Head of caudate nucleus (tissue), 42 donors: ENCODE measurements at regions not wholly inside any gene's neighbourhood (a gene's known extent, or its start where the extent isn't known, plus 50 kb on each side); places are given as distances from the start of the nearest gene placed in this dataset.
A peak's percentile ranks its signal among the peaks of the same experiment; 100 is the strongest.

ENCODE experiments used
- DNase-seq, 42 donors: peaks; one replicate each; pipeline versions ENCODE4 v3.0.0 to v3.0.0-alpha.2; 2020 to 2021; ENCODE audit warnings: mixed read lengths in 7 of 42
- intact Hi-C: fragments of 100-400 bp; cut with DNase I; formaldehyde crosslinking; loops from one replicate; pipeline ENCODE4 v1.15.0; 2022

- DNase-seq = no peak
- intact Hi-C loops = no loop called here
Measured at GRCh38 chr1:220974431-220974830, 95.2 kb downstream of the HLX start.

GRCh38 chr1:220976390-220976789 is 97.1 kb downstream of the HLX start:
- intact Hi-C loops = no loop called here
- no peak for DNase-seq

GRCh38 chr1:220979371-220979770 is 100.1 kb downstream of the HLX start:
- no peak for DNase-seq
- intact Hi-C loops = no loop called here

GRCh38 chr1:220982686-220983085 is 103.4 kb downstream of the HLX start:
- no peak for DNase-seq
- intact Hi-C loops = no loop called here

- intact Hi-C loops = no loop called here
- no peak for DNase-seq
Measured at GRCh38 chr1:220983877-220984635, 104.8 kb downstream of the HLX start.

GRCh38 chr1:220990427-220991339 is 111.4 kb downstream of the HLX start:
- DNase-seq = no peak
- intact Hi-C loops = no loop called here

GRCh38 chr1:220991506-220991905 is 112.3 kb downstream of the HLX start:
- intact Hi-C loops = no loop called here
- DNase-seq = no peak

- intact Hi-C loops = no loop called here
- no peak for DNase-seq
Measured at GRCh38 chr1:220991959-220992704, 112.9 kb downstream of the HLX start.

- no peak for DNase-seq
- intact Hi-C loops = no loop called here
Measured at GRCh38 chr1:220992705-220993052, 113.4 kb downstream of the HLX start.

- no peak for DNase-seq
- intact Hi-C loops = no loop called here
Measured at GRCh38 chr1:220994671-220995070, 115.4 kb downstream of the HLX start.

GRCh38 chr1:220997791-220998190 is 118.5 kb downstream of the HLX start:
- DNase-seq = no peak
- intact Hi-C loops = no loop called here

GRCh38 chr1:220999872-221000863 is 120.9 kb downstream of the HLX start:
- peak in 4 of 42 donors; percentile 4 to 19 (median 12) for DNase-seq
- intact Hi-C loops = no loop called here

- DNase-seq = no peak
- intact Hi-C loops = no loop called here
Measured at GRCh38 chr1:221001167-221001566, 121.9 kb downstream of the HLX start.

- no peak for DNase-seq
- intact Hi-C loops = no loop called here
Measured at GRCh38 chr1:221002601-221003000, 123.4 kb downstream of the HLX start.

- intact Hi-C loops = no loop called here
Measured at GRCh38 chr1:221011145-221011544, 131.9 kb downstream of the HLX start.

GRCh38 chr1:221012120-221012519 is 132.9 kb downstream of the HLX start:
- intact Hi-C loops = no loop called here
- DNase-seq = no peak

More at GRCh38 chr1:221011145-221011544, 131.9 kb downstream of the HLX start:
- DNase-seq = no peak

GRCh38 chr1:221013691-221014660 is 134.7 kb downstream of the HLX start:
- DNase-seq = no peak
- intact Hi-C loops = no loop called here
